H1 (cell line): ENCODE measurements at regions not wholly inside any gene's neighbourhood (a gene's known extent, or its start where the extent isn't known, plus 50 kb on each side); places are given as distances from the start of the nearest gene placed in this dataset.

Source experiments
- CTCF ChIA-PET: fragments of 300-600 bp; sonication (Branson Sonifier 250); formaldehyde crosslinking; loops from one replicate; lab custom pipeline; 2021; ENCODE audit not compliant: partially characterized antibody; lab: Charles Lee
- POLR2A ChIA-PET: fragments of 300-600 bp; sonication (Branson Sonifier 250); formaldehyde crosslinking; loops from one replicate; lab custom pipeline; 2021; ENCODE audit warnings: inconsistent platforms; ENCODE audit not compliant: partially characterized antibody; lab: Charles Lee
- DNase-seq, 2 experiments: peaks; one replicate each; pipeline versions ENCODE4 v3.0.0 to v3.0.0-alpha.2; 2010 to 2022; ENCODE audit warnings: low spot score in 2 of 2, low read depth in 1 of 2, mixed read lengths in 1 of 2
- FAIRE-seq: peaks from 2 replicates; lab custom pipeline; 2011; peaks lifted over from hg19 to GRCh38; lab: Jason Lieb, UNC
- H2AFZ ChIP-seq: 2 replicates; pipeline ENCODE4 v1.8.1; 2012; ENCODE audit warnings: low read length, inconsistent platforms
- H2AK5ac ChIP-seq: 2 replicates; pipeline ENCODE4 v1.6.1; 2013; ENCODE audit warnings: low read depth, low read length
- H2BK120ac ChIP-seq: replicated peaks from 2 replicates; pipeline ENCODE3; 2013; ENCODE audit warnings: low read depth, low read length, inconsistent platforms
- H2BK12ac ChIP-seq: 2 replicates; pipeline ENCODE4 v1.6.1; 2013; ENCODE audit warnings: low read depth, low read length
- H2BK15ac ChIP-seq: 2 replicates; pipeline ENCODE4 v1.6.1; 2013; ENCODE audit warnings: low read length
- H2BK20ac ChIP-seq: 2 replicates; pipeline ENCODE4 v1.6.1; 2013; ENCODE audit warnings: low read length
- H2BK5ac ChIP-seq: 2 replicates; pipeline ENCODE4 v1.6.1; 2013; ENCODE audit warnings: low read depth, low read length
- H3K14ac ChIP-seq: 2 replicates; pipeline ENCODE4 v1.6.1; 2013; ENCODE audit warnings: inconsistent platforms; ENCODE audit not compliant: insufficient read length
- H3K18ac ChIP-seq: 2 replicates; pipeline ENCODE4 v1.6.1; 2013; ENCODE audit warnings: low read length; ENCODE audit errors: extremely low read depth
- H3K23ac ChIP-seq: 2 replicates; pipeline ENCODE4 v1.6.1; 2013; ENCODE audit warnings: inconsistent platforms; ENCODE audit not compliant: insufficient read length
- H3K23me2 ChIP-seq: 2 replicates; pipeline ENCODE4 v1.6.1; 2013; ENCODE audit warnings: low read depth, low read length
- H3K27ac ChIP-seq: 2 replicates; pipeline ENCODE4 v1.6.1; 2011; ENCODE audit warnings: low read depth, low read length, inconsistent platforms
- H3K27me3 ChIP-seq, 4 experiments: replicated peaks in 1 of 4; 1 replicate in 1 of 4; 2 replicates in 3 of 4; pipeline versions ENCODE4 v1.6.1 to v1.8.1; 2011 to 2013; ENCODE audit warnings: low read length in 3 of 4, mild to moderate bottlenecking in 3 of 4, inconsistent platforms in 2 of 4, mixed read lengths in 2 of 4, moderate library complexity in 1 of 4; ENCODE audit not compliant: control insufficient read depth in 3 of 4, insufficient read depth in 3 of 4; ENCODE audit errors: extremely low read depth in 1 of 4
- H3K36me3 ChIP-seq, 4 experiments: 2 replicates each; pipeline versions ENCODE4 v1.6.1 to v1.8.1; 2011 to 2013; ENCODE audit warnings: mild to moderate bottlenecking in 4 of 4, low read length in 3 of 4, moderate library complexity in 2 of 4, control low read depth in 1 of 4, inconsistent platforms in 1 of 4; ENCODE audit not compliant: insufficient read depth in 4 of 4, control insufficient read depth in 2 of 4
- H3K4ac ChIP-seq: replicated peaks from 2 replicates; pipeline ENCODE3; 2013; ENCODE audit warnings: low read length, low read depth, mixed read lengths, inconsistent platforms; ENCODE audit not compliant: insufficient read length
- H3K4me1 ChIP-seq, 4 experiments: replicated peaks in 1 of 4; 1 replicate in 1 of 4; 2 replicates in 3 of 4; pipeline versions ENCODE4 v1.6.1 to v1.8.1; 2011 to 2013; ENCODE audit warnings: low read length in 3 of 4, inconsistent platforms in 2 of 4, mixed read lengths in 1 of 4; ENCODE audit not compliant: insufficient read depth in 4 of 4, control insufficient read depth in 3 of 4
- H3K4me2 ChIP-seq, 2 experiments: 2 replicates each; pipeline versions ENCODE4 v1.6.1 to v1.8.1; 2011 to 2013; ENCODE audit warnings: low read depth in 2 of 2, low read length in 2 of 2, control low read depth in 1 of 2, inconsistent platforms in 1 of 2, mild to moderate bottlenecking in 1 of 2; ENCODE audit not compliant: insufficient read depth in 1 of 2
- H3K4me3 ChIP-seq, 4 experiments: fragments of 200-600, 300-600 bp in 1 of 4; sonication (generic), shearing (Covaris generic), sonication (Bioruptor Twin) in 1 of 4; 2 replicates each; pipeline versions ENCODE4 v1.5.1 to v1.8.1; 2011 to 2016; ENCODE audit warnings: low read length in 4 of 4, low read depth in 3 of 4, control low read depth in 2 of 4, inconsistent platforms in 2 of 4, mild to moderate bottlenecking in 2 of 4, mixed read lengths in 1 of 4, moderate library complexity in 1 of 4; ENCODE audit not compliant: insufficient read depth in 2 of 4; ENCODE audit errors: extremely low read depth in 1 of 4
- H3K56ac ChIP-seq: replicated peaks from 2 replicates; pipeline ENCODE3; 2013; ENCODE audit warnings: low read depth, mild to moderate bottlenecking, mixed read lengths, low read length, inconsistent platforms; ENCODE audit not compliant: insufficient read length
- H3K79me1 ChIP-seq: 2 replicates; pipeline ENCODE4 v1.6.1; 2013; ENCODE audit warnings: low read depth, low read length, control low read depth
- H3K79me2 ChIP-seq, 2 experiments: 2 replicates each; pipeline versions ENCODE4 v1.6.1 to v1.8.1; 2012 to 2013; ENCODE audit warnings: low read length in 2 of 2, mild to moderate bottlenecking in 2 of 2, inconsistent platforms in 1 of 2; ENCODE audit not compliant: insufficient read depth in 2 of 2, control insufficient read depth in 1 of 2
- H3K9ac ChIP-seq, 4 experiments: replicated peaks in 1 of 4; 1 replicate in 1 of 4; 2 replicates in 3 of 4; pipeline versions ENCODE4 v1.6.1 to v1.8.1; 2011 to 2013; ENCODE audit warnings: low read depth in 3 of 4, low read length in 3 of 4, control low read depth in 2 of 4, mild to moderate bottlenecking in 2 of 4, moderate library complexity in 2 of 4, inconsistent platforms in 1 of 4; ENCODE audit errors: extremely low read depth in 1 of 4
- H3K9me3 ChIP-seq, 2 experiments: 2 replicates each; pipeline versions ENCODE4 v1.6.1 to v1.8.1; 2012 to 2013; ENCODE audit warnings: mild to moderate bottlenecking in 2 of 2, moderate library complexity in 2 of 2, control low read depth in 1 of 2, inconsistent platforms in 1 of 2, low read depth in 1 of 2, low read length in 1 of 2, mixed read lengths in 1 of 2; ENCODE audit not compliant: insufficient read depth in 2 of 2
- H4K20me1 ChIP-seq, 2 experiments: replicated peaks in 1 of 2; 2 replicates each; pipeline versions ENCODE3 to v1.8.1; 2011 to 2013; ENCODE audit warnings: inconsistent platforms in 2 of 2, low read length in 2 of 2, mild to moderate bottlenecking in 1 of 2; ENCODE audit not compliant: insufficient read depth in 2 of 2, control insufficient read depth in 1 of 2
- H4K5ac ChIP-seq: 2 replicates; pipeline ENCODE4 v1.6.1; 2013; ENCODE audit warnings: low read length, low read depth, mixed read lengths, inconsistent platforms; ENCODE audit not compliant: insufficient read length
- H4K8ac ChIP-seq: 2 replicates; pipeline ENCODE4 v1.8.0; 2013; ENCODE audit warnings: mild to moderate bottlenecking, moderate library complexity, low read length, inconsistent platforms; ENCODE audit not compliant: insufficient read depth; ENCODE audit errors: extremely low read depth
- H4K91ac ChIP-seq: replicated peaks from 2 replicates; pipeline ENCODE3; 2013; ENCODE audit warnings: low read length, mixed read lengths, inconsistent platforms; ENCODE audit not compliant: insufficient read length
- SIRT6 ChIP-seq: IDR thresholded peaks from one replicate; pipeline ENCODE4 v1.7.1; 2012; ENCODE audit warnings: low read length, inconsistent platforms
- WGBS, 2 experiments: shearing (Covaris generic) in 1 of 2; methylation state at CpG; one replicate each; pipeline versions ENCODE4 v1.1.6 to v1.1.7; 2013 to 2015; ENCODE audit warnings: low lambda C conversion rate in 2 of 2, mixed read lengths in 2 of 2, inconsistent platforms in 1 of 2, low coverage in 1 of 2, missing lambda C conversion rate in 1 of 2; ENCODE audit not compliant: insufficient replicate concordance in 2 of 2, insufficient coverage in 1 of 2, insufficient read length in 1 of 2; ENCODE audit errors: extremely low coverage in 1 of 2, missing lambda C conversion rate in 1 of 2; 5-methylcytosine and 5-hydroxymethylcytosine counted together

DNA sequence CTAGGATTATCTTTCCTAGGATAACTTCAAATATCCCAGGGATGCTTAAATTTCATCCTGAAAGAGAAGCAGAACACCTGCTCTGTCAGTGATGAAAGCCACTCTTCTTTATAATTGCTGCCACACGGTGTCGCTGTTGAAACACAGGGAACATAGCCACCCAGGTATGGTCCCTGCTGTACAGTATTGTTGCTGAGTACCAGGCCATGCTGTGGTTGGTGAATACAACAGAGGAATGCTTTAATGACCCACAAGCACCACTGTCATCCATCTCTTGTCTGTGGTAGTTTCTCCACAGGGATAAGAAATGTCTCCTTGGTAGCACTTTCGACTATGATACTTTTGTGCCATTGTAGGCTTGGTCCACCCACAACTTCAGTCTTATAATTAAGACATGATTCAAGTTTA is 70.6 kb upstream of the STARD3NL start:
- Histone ChIP-seq H3K23me2 (no peaks in the 10 kb centered on the region), H3K4me1 (no peaks in the 10 kb centered on the region), H3K79me2 (no peaks in the 10 kb centered on the region), H2BK120ac (no peak overlapping the region), H3K27ac (no peak overlapping the region), H4K5ac (no peak overlapping the region), H3K56ac (no peak overlapping the region), H3K14ac (no peak overlapping the region), H3K9ac (no peak overlapping the region), H3K79me1 (no peaks in the 10 kb centered on the region), H3K4me3 (no peak overlapping the region), H2AK5ac (no peak overlapping the region), H2AFZ (no peak overlapping the region), H3K9me3 (no peaks in the 10 kb centered on the region), H3K23ac (no peak overlapping the region), H2BK5ac (no peak overlapping the region), H4K91ac (no peak overlapping the region), H2BK12ac (no peak overlapping the region), H3K27me3 (no peaks in the 10 kb centered on the region), H2BK15ac (no peak overlapping the region), H3K36me3 (no peaks in the 10 kb centered on the region), H3K18ac (no peak overlapping the region), H3K4ac (no peak overlapping the region), H4K20me1 (no peaks in the 10 kb centered on the region), H4K8ac (no peak overlapping the region), H2BK20ac (no peak overlapping the region), H3K4me2 (no peak overlapping the region)
- DNase-seq (peak; percentile 7 to 88), FAIRE-seq (peak; percentile 90)
- WGBS, 2 experiments, result 22% methylated on average over 3 of the region's 3 CpGs; no CpG with 5 or more reads in 1 of the 2 experiments
- POLR2A ChIA-PET, result no interaction called here
- CTCF ChIA-PET, result interaction anchor here (0.6 to 4.9 kb wide), 17 partner anchors 25 to 267 kb away, joined by 3 to 51 read pairs (median 5); partner anchors contain the start of gene SFRP4
- TF ChIP-seq SIRT6, result no peak
